ENCODE measurements at regions not wholly inside any gene's neighbourhood (a gene's known extent, or its start where the extent isn't known, plus 50 kb on each side); places are given as distances from the start of the nearest gene placed in this dataset.
"Not testable (repeated sequence)": the region's sequence is repeated elsewhere in the genome, so short reads cannot be mapped to it uniquely, and the experiment has no call there.

DNA sequence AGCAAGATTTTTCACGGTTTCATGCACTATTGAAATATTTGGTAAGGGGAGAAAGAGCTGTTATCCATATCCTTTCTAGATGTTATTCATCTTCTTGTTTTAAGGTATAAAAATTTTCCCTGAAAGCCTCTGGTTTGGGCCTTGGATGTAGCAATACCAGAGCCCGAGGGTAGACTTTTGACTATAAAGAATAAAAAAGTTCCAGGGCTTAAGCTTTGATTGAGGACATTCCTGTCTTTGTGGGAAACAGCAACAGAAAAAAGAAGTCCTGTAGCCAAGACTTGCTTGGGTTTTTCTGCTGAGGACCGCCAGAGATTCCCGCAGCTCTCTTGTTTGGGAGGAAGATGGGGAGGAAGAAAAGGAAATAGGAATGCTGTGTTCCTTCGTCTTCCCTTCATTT is 440.0 kb upstream of the WWC1 start:
- DNase-seq = no peak

DNA sequence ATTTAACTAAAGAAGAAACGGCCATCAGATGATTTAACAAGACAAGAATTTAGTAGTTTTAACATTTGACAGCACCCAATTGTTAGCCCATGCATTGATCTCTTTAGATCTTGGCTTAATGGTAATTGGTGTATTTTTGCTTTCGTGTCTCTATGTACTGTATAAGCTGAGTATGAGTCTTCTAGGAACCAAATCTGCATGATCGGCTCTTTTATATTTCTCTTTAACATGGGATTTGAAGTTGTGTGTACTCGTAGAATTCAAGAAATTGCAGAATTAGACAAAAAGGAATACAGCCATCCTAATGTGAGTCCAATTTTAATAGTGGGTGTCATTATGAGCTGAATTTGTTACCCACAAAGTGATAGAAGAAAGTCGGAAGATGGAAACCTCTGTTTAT is 438.9 kb upstream of the WWC1 start:
- no peak for DNase-seq

DNA sequence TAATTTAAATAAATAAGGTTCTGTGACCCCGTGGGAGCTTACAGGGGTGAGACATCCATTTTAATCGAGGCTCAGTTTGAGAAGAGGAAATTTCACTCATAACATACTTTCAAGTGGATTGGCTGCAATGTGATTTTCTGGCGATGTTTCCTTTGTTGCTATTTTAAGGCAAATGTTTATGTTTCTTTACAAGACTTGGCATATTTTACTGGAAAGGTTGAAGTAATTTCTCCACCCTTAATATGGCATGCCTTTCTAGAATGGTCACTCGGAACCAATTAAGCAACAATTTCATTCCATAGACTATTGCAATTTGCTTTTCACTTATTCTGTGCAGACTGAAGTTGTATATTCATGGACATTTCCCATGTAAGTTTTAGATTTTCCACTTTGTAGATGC is 438.0 kb upstream of the WWC1 start:
- no peak for DNase-seq

DNA sequence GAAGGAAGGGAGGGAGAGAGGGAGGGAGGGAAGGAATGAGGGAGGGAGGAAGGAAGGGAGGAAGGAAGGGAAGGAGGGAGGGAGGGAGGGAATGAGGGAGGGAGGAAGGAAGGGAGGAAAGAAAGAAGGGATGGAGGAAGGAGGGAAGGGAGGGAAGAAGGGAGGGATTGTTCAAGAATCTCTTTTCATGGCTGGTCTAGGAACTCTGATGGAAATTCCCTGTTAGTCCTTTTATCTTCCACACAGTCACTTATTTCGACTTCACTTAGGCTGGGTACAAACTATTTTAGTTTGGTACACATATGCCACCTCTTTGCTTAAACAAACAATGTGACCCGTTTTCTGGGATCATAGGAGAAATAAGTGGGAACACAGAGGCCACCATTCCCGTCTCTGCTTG is 435.6 kb upstream of the WWC1 start:
- DNase-seq = no peak

DNA sequence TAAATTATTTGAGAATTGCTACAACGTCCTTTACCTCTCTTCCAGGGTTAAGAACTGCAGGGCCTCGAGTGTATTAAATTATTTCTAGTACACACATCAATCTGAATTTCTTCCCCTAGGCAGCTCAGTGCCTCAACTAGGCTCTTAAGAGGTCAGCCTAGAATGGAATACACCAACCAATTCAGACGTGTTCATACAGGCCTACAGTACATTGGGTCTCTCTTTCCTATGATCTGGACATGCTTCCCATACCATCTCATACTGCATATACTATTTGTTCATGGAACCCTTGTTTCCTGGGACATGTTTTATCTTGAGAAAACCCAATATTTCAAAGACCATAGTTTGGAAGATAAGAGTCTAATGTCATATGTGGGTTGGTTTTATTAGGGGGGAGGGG is 434.1 kb upstream of the WWC1 start:
- no peak for DNase-seq

DNA sequence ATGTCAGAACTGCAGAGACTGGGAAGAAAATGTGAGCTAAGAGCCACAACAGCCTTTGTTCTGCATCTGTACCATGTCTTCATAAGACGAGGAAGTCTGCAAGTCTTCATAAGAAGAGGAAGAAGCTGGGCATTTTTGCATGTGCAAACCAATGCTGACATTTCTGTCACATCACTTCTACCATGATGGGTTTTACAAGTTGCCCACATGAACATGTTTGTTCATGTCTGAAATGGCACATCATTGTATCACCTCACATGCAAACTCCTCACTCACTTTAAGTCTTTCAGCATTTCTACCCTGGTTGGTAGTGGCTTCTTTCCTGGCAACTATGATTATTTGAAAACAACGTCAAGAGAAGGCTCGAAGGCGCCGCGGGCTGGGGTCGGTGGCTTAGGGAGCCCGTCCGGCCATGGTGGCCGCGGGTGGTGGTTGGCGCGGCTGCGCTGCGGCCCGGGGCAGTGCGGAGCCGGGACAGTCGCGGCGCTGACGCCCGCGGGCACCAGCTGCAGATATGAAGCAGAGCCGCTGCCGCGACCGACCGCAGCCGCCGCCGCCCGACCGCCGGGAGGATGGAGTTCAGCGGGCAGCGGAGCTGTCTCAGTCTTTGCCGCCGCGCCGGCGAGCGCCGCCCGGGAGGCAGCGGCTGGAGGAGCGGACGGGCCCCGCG is 433.1 kb upstream of the WWC1 start:
- DNase-seq = not testable (repeated sequence)

DNA sequence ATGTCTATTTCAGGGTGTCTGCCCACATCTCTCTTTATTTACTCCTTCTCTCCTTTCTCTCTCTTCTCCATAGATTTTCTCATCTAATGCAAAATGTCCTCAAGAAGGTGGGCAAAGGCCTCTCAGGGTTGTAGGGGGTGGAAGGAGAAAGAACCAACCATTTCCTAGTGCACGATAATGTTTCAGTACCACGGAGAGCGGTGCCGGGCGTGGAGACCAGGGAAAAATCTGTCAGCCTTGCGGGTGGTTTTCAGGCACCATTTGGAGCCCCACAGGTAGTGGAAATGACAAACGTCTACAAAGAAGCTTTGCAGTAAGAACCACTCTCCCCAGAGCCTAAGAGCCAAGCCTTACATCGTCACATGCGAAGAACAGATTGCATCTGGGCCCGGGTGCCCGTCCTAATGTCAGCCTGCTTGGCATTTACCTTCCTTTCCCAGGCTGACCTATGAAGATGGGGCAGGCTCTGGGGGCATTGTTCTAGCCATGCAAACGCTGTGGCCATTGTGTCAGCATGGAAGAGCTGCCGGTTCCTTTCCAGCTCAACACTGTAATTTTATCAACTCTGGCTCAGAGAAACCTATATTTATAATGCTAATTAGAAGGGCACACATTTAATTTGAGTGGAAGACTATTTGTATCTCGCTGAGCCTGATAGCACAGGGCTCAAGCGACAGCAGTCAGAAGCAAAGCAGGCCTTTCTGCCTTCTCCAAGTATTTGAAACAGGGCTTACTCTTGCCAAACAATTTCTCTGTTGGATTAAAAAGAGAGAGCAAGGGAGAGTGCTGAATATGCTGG is 430.1 kb upstream of the WWC1 start:
- DNase-seq = peak; percentile 3

DNA sequence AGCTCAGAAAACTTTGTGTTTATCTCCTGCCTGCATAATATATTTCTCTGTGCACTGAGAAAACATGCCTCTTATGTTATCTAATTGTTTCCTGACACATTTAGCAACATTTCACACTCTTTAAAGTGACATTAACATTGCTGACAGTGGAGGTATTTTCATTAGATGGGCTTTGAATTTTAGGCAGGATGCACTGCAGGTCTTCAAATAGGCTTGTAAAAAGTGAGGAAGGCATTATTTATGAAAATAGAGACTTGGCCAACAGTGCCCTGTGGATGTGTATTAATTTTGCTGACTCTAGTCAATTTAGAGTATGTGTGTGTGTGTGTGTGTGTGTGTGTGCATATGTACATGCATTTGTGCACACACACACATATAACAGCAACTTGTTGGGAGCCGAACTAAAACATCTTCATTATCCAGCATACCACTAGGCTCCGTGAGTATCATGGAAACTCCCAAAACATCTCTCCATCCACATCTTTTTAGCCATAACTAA is 429.5 kb upstream of the WWC1 start:
- no peak for DNase-seq

DNA sequence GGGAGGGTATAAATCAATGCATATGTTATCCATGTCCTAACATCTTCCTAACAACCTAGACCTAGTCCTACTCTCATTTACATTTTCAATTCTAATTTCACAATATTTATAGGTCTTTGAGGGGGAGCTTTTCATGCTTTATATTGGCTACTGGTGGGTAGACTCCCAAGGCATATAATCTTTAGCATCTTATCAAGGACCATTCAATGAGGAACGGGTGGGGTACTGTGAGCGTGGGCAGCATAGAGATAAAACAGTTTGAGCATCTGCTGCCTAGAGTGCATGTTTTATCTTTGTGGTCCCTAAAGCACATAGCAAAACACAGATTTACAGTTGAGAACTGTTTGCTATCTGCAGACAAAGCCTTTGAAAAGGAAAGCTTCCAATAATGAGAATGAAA is 427.6 kb upstream of the WWC1 start:
- no peak for DNase-seq

DNA sequence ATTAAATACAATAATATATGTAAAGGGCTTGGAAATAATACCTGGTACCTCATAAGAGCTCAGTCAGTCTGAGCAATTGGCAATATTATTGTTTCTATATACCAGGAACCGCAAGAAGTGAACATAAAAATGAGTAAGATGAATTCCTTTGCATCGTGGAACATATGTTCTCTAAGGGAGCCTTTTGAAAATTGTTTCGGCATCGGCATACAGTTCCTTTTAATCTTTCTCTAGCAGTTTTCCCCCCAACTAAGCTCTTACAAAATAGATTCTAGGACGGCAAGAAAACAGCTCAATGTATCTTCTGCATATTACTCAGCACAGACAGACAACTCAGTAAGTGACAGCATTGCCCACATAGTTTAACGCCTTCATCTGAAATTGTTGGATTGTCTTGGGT is 426.6 kb upstream of the WWC1 start:
- DNase-seq = no peak

DNA sequence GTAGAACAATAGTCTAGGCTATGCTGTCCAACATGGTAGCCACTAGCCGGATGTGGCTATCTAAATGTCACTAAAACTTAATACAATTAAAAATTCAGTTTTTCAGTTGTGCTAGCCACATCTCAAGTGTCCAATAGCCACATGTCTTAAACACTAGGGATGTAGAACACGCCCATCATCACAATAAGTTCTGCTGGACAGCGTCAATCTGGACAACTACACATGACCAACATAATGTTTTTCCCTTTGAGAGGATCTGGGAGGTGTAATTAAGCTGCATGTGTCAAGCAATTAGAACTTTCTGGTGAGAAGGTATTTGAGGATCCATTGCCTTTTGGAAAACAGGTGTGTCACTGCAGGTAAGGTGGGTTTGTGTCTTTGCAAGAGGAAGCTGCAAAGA is 424.6 kb upstream of the WWC1 start:
- DNase-seq = no peak

DNA sequence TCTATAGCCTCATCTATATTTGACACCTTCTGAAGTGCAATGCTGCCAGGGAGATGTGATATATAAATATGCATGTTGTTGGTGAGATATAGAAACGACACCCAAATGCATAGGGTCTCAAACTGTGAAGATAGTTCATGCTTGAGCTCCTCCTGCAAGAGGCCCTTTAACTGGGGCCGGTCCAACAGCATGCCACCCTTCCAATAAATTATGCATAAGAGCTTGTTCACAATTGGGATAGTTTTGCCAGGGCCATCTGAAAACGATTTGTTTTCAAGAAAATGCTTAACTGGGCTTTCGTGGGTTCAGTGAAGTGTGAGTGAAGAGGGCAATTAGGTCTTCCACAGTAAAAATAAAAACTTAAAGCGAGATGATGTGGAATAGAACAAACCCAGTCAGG is 424.2 kb upstream of the WWC1 start:
- DNase-seq = no peak

DNA sequence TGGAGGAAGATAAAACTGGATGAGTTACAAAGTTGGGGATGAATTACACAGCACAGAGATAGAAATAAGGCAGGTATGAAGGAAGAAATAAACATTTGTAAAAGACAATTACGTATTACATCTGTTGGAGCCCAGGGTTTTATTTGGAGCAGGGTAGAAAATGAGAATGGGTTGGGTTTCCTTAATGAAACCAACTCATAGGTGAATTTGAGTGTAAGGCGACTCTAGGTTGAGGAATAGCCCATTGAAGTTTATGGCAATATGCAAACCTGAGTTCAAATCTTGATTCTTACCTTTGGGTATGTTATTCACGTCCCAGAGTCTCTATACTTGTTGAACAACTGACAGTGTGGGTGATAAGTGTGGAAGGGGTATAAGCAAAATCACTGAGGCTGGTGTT is 422.3 kb upstream of the WWC1 start:
- no peak for DNase-seq

DNA sequence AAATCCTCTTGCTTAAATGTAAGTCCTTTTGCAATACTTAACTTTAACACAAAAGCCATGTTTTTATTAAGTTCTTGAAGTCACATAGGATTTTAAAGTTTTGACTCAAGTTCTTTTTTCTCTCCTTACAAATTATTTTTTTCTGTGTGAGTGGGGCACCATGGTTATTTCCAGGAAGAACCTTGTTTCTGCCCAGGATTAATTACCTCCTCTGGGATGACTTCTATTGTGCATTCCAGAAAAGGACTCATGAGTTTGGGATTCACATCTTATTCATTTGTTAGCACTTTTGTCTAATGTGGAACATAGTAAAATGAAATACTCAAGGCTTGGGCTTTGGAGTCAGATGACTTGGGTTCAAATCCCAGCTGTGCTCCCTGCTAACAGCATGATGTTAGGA is 421.4 kb upstream of the WWC1 start:
- DNase-seq = no peak

DNA sequence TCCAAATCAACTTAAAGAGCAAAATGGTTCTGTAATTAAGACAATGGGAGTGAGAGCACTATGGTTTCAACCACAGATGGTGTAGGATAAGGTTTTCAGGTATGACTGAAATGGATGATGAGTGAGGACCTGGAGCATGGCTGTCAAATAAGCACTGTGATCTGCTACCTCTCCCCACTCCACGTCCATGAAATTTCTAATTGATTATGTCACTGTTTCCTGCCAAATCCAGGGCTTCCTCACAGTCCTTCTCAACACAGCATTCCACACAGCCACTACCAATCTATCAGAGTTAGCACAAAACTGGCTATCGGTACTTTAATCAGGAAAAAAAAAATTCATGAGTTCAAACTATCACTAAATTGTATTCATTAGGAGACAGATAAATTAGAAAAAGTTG is 420.4 kb upstream of the WWC1 start:
- no peak for DNase-seq

DNA sequence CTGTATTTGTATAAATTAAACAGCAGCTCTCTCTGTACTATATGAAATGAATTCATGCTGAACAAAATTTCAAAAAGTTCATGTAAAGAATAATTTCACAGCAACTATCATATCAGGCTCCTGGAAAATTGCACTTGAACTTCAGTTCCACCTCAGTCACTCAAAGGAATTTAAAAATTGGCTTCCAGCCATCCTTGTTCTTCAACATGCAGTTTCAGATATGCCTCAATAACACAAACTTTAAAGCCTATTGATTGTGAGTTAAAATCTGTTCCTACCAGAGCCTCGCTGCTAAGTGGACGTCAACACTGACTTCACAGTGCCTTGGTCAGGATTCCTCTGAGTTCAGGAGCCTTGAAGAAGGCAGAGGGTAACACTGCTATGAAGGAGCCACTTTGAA is 418.7 kb upstream of the WWC1 start:
- DNase-seq = no peak

DNA sequence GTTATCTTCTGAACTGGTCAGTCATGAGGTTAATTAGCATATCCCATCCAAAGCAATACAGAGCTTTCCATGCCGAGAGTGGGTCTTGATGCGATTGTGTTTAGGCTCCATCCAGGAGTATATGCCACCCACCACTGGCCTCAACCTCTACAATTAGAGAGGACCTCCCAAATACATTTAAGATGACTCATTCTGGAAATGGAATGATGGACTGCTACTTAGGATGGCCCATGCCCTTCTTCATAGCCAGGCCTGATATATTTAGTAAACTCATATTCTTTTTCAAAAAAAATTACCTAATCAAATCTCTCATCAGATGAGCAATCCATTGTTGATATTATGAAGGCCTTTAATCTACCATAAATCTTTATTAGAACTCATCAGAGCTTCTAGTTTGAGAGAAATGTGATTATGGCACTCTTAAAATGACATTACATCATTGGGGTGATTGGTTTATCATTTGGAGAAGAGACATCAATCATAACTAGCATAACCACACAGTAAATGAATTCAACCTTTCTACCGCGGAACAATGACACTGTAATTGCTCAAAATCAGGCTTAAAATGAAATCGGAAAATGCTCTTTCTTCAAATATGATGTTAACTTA is 414.2 kb upstream of the WWC1 start:
- DNase-seq = no peak

DNA sequence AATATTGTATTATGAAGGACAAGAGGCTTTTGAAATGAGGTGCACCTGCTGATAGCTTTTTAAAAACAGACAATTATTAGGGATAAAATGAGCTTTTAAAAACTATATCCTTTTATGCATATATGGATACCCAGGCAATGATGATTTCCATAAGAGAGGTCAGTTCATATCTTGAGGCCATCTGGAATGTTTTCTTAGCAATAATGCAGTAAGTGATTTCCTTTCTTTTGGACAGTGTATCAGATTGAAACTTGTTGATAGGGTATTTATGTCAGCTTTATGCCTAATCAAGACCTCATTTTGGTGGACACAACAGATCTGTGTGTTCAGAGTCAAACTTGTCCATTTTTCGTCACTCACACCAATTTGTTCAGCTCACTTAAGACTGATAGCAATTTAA is 413.5 kb upstream of the WWC1 start:
- no peak for DNase-seq

DNA sequence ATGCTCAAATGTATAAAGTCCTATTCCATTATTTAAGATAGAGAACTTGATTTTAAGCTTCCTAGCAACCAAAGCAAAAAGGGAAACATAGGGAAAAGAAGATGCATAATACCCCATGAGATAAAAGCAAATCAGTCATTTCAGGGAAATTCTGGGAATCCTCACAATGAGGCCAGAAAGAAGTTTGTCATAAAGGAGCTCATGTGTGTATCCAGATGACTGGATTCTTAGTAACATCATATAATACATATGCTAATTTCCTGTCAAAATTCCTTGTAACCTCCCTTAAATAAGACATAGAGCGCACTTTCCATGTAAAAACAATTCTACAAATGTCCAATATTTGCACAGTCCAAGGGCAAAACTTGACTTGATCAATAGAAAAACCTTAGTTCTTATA is 411.0 kb upstream of the WWC1 start:
- no peak for DNase-seq

DNA sequence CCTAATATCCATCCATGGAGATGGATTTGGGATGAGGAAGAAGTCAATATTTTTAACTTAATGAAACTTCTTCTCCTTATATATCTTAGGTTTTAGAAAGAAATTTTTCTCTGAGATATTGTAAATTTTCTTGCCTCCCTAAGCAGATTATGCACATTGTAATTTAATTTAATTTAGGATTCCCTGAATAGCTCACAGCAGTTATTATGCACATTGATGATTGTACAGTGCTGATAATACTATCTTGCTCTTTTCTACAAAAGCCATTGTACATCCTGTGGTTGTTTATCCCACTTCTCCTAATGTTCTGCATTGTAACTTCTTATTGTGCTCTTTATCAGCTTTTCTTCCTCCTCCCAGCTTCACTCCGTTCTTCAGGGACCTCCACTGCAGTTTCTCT is 410.4 kb upstream of the WWC1 start:
- DNase-seq = no peak

DNA sequence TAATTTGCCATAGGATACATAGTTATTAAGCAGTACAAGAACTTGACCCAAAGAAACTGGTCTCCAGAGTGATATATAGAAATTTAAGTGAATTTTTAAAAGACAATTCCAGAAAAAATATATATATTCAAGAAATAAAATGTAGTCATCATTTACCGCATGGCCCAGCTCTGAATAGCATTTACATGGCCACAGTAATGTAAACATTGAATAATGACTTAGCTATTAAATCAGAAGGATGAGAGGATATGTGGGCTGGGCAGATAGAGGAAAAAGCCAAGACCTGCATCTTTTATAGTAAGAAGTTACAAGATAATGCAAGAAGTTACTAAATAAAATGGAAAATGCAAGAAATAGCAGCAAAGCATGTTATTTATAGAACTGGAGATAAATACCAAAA is 405.2 kb upstream of the WWC1 start:
- no peak for DNase-seq

DNA sequence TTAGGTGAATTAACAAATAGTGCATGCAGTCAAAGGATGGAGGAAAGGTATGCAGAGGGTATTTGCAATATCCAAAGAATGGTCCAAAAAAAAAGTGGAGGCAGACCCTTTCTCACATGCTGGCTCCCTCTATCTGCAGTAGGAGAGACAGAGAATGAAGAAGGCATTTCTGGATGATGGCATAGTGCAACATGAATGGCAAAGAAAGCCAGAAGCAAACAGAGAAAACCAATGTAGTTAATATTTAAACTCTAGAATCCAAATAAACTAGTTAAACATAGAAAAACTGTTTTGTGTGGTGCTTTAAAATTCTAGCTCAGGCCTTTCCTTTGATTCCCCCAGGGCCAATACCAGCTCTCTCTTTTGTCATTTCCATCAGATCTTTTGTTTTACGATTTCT is 403.1 kb upstream of the WWC1 start:
- no peak for DNase-seq

DNA sequence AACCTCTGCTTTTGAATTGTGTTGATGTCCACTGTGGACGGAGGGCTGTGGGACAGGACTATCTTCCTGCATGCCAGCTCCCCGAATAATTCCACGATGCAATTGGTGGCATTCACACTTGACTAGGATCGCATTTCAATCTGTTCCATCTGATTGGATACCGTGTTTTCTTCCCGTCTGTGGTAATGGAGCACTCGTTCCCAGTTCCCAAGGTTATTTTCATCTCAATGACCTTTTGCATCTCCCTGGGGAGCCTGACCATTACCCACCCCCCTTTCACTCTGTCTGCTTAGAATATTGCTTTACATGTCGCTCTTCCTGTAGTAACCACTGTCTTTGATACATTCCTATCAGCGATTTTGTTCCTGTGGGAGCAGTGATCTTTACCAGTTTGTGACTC is 402.2 kb upstream of the WWC1 start:
- DNase-seq = no peak

DNA sequence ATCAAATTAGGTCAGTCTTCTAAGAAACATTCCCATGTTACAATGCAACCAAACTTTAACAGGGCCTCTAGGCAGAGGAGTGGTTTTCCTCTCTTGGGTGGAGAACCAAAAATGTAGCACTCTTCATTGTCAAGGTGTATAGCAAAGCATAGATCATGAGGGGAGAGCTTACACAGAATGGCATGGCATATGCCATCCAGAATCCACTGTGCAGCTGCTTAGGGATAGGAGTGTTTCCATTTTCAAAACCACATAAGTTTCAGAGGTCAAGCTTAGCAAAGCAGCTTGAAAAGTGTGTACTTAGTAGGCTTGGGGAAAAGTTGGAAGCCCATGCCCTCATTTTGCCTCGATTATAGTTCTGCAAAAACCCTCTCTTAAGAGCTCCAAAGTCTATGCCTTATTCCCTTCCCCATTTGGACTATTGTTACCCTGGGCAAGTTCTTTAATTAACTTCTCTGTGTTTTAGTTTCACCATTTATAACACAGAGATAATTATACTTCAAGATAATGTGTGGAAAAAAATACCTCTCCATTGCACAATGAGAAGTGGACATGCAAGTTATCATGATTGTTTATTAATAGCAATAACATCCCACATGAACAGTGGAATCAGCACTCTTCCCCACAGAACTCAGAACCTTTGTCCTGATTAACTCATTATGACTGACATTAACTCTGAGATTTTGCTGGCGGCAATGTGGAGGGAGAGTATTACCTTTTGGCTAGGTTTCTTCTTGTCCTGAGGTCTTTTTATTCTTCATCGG is 398.9 kb upstream of the WWC1 start:
- DNase-seq = peak; percentile 0
